AG09309 (cell line): ENCODE measurements at regions not wholly inside any gene's neighbourhood (a gene's known extent, or its start where the extent isn't known, plus 50 kb on each side); places are given as distances from the start of the nearest gene placed in this dataset.

Experiments
- DNase-seq: peaks from one replicate; pipeline ENCODE4 v3.0.0-alpha.2; 2010; ENCODE audit warnings: low read depth
- H3K4me3 ChIP-seq: 2 replicates; pipeline ENCODE4 v1.5.1; 2011; ENCODE audit warnings: mild to moderate bottlenecking, low read depth, low read length, moderate library complexity; ENCODE audit not compliant: control insufficient read depth
- CTCF ChIP-seq: IDR thresholded peaks from 2 replicates; pipeline ENCODE4 v1.5.1; 2011; ENCODE audit warnings: mild to moderate bottlenecking, low read depth, low read length, inconsistent platforms; ENCODE audit not compliant: insufficient read depth, control insufficient read depth; ENCODE audit errors: missing control alignments

DNA sequence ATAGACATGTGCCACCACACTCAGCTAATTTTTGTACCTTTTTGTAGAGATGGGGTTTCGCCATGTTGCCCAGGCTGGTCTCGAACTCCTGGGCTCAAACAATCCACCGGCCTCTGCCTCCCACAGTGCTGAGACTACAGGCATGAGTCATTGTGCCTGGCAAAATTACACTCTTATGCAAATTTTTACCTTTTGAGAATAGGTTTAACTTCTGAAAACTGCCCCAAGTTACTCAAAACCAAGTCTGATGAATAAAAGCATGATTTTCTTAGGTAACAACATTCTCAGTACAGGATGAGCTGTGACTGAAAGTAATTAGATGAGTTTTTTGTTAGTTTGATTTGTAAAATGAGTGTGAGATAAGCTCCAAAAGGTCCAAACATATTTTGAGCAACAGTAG lies 166.0 kb downstream of the RPS29 start:
- no peak overlapping the region for H3K4me3 ChIP-seq
- DNase-seq = no peak
- TF ChIP-seq CTCF = no peak

DNA sequence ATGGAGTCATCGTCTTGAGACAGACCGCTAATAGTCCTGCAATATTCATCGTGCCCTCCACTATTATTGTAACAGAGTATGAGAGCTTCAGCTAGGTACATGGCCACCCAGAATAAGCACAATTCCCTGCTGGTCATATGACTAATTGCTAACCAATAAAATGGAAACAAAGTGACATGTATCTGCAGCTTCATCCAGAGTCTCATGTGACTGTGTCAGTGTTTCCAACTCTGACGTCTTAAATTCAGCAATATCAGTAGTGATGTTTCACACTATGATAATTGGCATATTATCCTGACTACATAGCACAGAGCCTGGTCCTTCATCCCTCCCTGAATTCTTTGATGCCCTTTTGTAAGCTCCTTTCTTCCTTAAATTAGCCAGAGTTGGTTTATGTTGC lies 167.4 kb downstream of the RPS29 start:
- H3K4me3 ChIP-seq = no peak overlapping the region
- TF ChIP-seq CTCF = no peak
- no peak for DNase-seq

GRCh38 chr14:49417790-49418189 lies 168.4 kb downstream of the RPS29 start:
- DNase-seq = no peak
- no peak for TF ChIP-seq CTCF
- no peak overlapping the region for H3K4me3 ChIP-seq

DNA sequence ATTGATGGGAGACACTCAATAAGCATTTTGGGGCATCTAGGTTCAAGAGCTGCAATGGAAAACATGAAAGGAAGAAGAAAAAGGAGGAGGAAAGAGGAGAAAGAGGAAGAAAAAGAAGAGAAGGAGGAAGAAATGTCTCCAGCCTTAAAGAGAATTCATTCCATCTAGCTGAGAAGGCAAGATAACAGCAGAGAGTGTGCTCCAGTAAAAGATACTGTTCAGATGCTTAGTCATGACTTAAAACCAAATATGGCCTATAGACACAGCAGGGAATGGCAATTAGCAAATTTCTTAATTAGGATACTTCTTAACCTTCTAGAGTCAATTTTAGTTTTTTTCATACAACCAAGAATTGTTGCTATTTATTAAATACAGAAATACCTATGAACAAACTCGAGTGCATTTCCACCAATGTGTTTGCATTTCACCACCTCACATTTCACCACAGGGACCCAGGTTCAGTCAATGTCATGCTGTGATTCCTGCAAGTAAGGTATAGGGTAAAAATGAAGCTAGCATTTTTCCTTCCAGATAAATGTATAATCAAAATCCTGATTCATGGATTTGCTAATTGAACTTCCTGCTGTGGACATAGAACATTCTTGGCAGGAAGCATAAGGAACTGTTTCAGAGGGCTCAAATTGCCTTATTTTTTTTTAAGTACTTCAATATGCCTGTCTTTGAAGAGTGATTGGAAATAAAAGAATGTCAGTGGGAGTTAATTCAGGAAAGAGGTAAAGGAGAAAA lies 177.8 kb downstream of the RPS29 start:
- no peak for DNase-seq
- H3K4me3 ChIP-seq = no peak overlapping the region
- TF ChIP-seq CTCF = no peak

DNA sequence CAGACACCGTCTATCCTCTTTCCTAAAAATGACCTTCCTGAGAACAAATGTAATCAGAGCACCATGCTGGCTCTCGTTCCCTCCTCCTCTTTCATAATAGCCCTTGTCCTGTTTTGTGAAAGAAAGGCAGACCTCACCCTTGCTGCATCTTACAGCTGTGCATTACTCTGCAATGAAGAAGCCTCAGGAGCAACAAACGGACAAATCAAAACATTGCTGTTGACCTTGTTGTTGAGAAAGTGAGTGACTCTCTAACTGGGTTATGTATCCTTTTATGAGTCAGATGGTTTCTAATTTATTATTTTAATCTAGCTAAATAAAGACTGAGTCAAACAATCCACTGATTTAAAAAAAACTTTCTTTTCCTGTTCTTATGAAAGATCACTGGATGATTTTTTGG lies 180.9 kb downstream of the RPS29 start:
- H3K4me3 ChIP-seq = no peak overlapping the region
- TF ChIP-seq CTCF = no peak
- DNase-seq = peak; percentile 3

GRCh38 chr14:49401373-49401772 lies 184.8 kb downstream of the RPS29 start:
- no peak overlapping the region for H3K4me3 ChIP-seq
- DNase-seq = no peak
- no peak for TF ChIP-seq CTCF
